Progenitor cell of endocrine pancreas (in vitro differentiated cells): ENCODE measurements at regions not wholly inside any gene's neighbourhood (a gene's known extent, or its start where the extent isn't known, plus 50 kb on each side); places are given as distances from the start of the nearest gene placed in this dataset.
"Not testable (repeated sequence)": the region's sequence is repeated elsewhere in the genome, so short reads cannot be mapped to it uniquely, and the experiment has no call there.

Source experiments
- DNase-seq: peaks from one replicate; pipeline ENCODE4 v3.0.0; 2021; ENCODE audit warnings: low spot score; ENCODE audit not compliant: unreplicated experiment
- H3K27ac Mint-ChIP-seq: 2 replicates; pipeline ENCODE4 v1.8.0; 2021; ENCODE audit warnings: mild to moderate bottlenecking, moderate library complexity, mixed read lengths
- H3K27me3 Mint-ChIP-seq: 2 replicates; pipeline ENCODE4 v1.8.0; 2021; ENCODE audit warnings: mixed read lengths
- H3K36me3 Mint-ChIP-seq: 2 replicates; pipeline ENCODE4 v1.8.0; 2022; ENCODE audit warnings: mixed read lengths; ENCODE audit not compliant: insufficient read depth
- H3K4me1 Mint-ChIP-seq: 2 replicates; pipeline ENCODE4 v1.8.0; 2021; ENCODE audit warnings: low read depth, mixed read lengths
- H3K4me3 Mint-ChIP-seq: 2 replicates; pipeline ENCODE4 v1.8.0; 2021; ENCODE audit warnings: low read depth, mild to moderate bottlenecking, moderate library complexity, mixed read lengths
- H3K9me3 Mint-ChIP-seq: 2 replicates; pipeline ENCODE4 v1.8.0; 2021; ENCODE audit warnings: low read depth, mixed read lengths
- CTCF ChIP-seq: fragments of 200-600 bp; sonication (generic); IDR thresholded peaks from one replicate; pipeline ENCODE4 v1.5.0; 2021; ENCODE audit warnings: antibody characterized with exemption, mild to moderate bottlenecking; ENCODE audit not compliant: unreplicated experiment

- TF ChIP-seq CTCF = no peak
- peaks cover 55% of the 10 kb centered on the region for H3K27me3 Mint-ChIP-seq
- DNase-seq = no peak
- no peak overlapping the region for H3K4me3 Mint-ChIP-seq
- H3K36me3 Mint-ChIP-seq = no peaks in the 10 kb centered on the region
- no peak overlapping the region for H3K27ac Mint-ChIP-seq
- peaks cover 4% of the 10 kb centered on the region for H3K4me1 Mint-ChIP-seq
- H3K9me3 Mint-ChIP-seq = peaks cover 2% of the 10 kb centered on the region
Measured at GRCh38 chr1:232123775-232124659, 497.4 kb downstream of the DISC1 start.

- H3K9me3 Mint-ChIP-seq, H3K27ac Mint-ChIP-seq, H3K4me1 Mint-ChIP-seq, DNase-seq, H3K36me3 Mint-ChIP-seq, H3K4me3 Mint-ChIP-seq: not testable (repeated sequence)
- peaks cover 55% of the 10 kb centered on the region for H3K27me3 Mint-ChIP-seq
Measured at GRCh38 chr1:232117903-232118302, 491.3 kb downstream of the DISC1 start.

- TF ChIP-seq CTCF = no peak
- Mint-ChIP-seq H3K36me3 (no peaks in the 10 kb centered on the region), H3K4me1 (peaks cover 9% of the 10 kb centered on the region), H3K9me3 (no peaks in the 10 kb centered on the region), H3K4me3 (no peak overlapping the region), H3K27me3 (peaks cover 66% of the 10 kb centered on the region), H3K27ac (no peak overlapping the region)
- no peak for DNase-seq
Measured at GRCh38 chr1:232114985-232115384, 488.4 kb downstream of the DISC1 start.

GRCh38 chr1:232112076-232112475 lies 485.5 kb downstream of the DISC1 start:
- Mint-ChIP-seq H3K36me3 (no peaks in the 10 kb centered on the region), H3K9me3 (no peaks in the 10 kb centered on the region), H3K27ac (no peak overlapping the region), H3K4me3 (no peak overlapping the region), H3K27me3 (peaks cover 60% of the 10 kb centered on the region), H3K4me1 (peaks cover 17% of the 10 kb centered on the region)
- no peak for TF ChIP-seq CTCF
- no peak for DNase-seq

GRCh38 chr1:232111611-232112010 lies 485.0 kb downstream of the DISC1 start:
- H3K36me3 Mint-ChIP-seq = no peaks in the 10 kb centered on the region
- peaks cover 20% of the 10 kb centered on the region for H3K4me1 Mint-ChIP-seq

More at GRCh38 chr1:232111611-232112010, 485.0 kb downstream of the DISC1 start:
- H3K4me3 Mint-ChIP-seq = no peak overlapping the region
- no peaks in the 10 kb centered on the region for H3K9me3 Mint-ChIP-seq
- H3K27ac Mint-ChIP-seq = no peak overlapping the region
- DNase-seq = no peak
- H3K27me3 Mint-ChIP-seq = peaks cover 55% of the 10 kb centered on the region
- TF ChIP-seq CTCF = no peak
